ENCODE measurements at regions not wholly inside any gene's neighbourhood (a gene's known extent, or its start where the extent isn't known, plus 50 kb on each side); places are given as distances from the start of the nearest gene placed in this dataset.

DNA sequence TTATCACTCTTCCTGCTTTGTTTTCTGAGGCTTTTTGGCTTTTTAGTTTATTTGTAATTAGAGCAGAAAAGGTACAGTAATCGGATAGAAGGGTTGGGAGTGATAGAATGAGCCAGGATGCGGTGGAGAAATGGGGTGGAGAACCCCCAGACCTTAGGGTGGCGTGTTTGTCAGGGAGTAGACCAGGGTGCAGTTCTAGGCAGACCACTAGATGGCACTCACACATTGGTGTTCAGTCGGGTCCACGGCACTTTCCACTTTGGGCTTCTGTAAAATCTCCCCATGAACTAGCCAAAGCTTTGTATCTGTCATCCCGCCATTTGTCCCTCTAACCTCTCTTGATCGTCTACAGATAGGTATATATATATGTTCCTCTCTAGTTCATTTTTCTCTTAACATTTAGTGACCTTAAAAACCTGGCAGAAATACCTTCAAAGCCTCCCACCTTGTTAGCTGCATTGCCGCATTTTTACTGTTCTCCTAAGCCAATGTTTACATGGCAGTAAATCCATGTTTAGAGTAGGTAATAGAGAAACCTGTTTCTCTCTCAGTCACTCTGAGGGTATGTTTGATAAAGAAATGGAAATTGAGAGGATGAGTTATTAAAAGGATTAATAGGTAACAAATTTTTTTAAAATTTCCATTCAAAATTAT, 154.9 kb downstream of the TM9SF2 start:
- TF ChIP-seq, protein P1, sequence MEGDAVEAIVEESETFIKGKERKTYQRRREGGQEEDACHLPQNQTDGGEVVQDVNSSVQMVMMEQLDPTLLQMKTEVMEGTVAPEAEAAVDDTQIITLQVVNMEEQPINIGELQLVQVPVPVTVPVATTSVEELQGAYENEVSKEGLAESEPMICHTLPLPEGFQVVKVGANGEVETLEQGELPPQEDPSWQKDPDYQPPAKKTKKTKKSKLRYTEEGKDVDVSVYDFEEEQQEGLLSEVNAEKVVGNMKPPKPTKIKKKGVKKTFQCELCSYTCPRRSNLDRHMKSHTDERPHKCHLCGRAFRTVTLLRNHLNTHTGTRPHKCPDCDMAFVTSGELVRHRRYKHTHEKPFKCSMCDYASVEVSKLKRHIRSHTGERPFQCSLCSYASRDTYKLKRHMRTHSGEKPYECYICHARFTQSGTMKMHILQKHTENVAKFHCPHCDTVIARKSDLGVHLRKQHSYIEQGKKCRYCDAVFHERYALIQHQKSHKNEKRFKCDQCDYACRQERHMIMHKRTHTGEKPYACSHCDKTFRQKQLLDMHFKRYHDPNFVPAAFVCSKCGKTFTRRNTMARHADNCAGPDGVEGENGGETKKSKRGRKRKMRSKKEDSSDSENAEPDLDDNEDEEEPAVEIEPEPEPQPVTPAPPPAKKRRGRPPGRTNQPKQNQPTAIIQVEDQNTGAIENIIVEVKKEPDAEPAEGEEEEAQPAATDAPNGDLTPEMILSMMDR (IDR thresholded peaks at IDR 0.05; ENCODE audit: low read depth, low read length, poor library complexity, severe bottlenecking): peak; percentile 88
- TF ChIP-seq EZH2phosphoT487 (IDR thresholded peaks at IDR 0.05; ENCODE audit: borderline replicate concordance, low read length): peak; percentile 73; the same call in 1 of the 2 replicates
